ENCODE measurements at regions not wholly inside any gene's neighbourhood (a gene's known extent, or its start where the extent isn't known, plus 50 kb on each side); places are given as distances from the start of the nearest gene placed in this dataset.
"Not testable (repeated sequence)": the region's sequence is repeated elsewhere in the genome, so short reads cannot be mapped to it uniquely, and the experiment has no call there.

- no peak for DNase-seq
Measured at GRCh38 chr6:134416418-134417154, 98.7 kb upstream of the SGK1 start.

- DNase-seq, result no peak
Measured at GRCh38 chr6:134415656-134416055, 97.7 kb upstream of the SGK1 start.

- no peak for DNase-seq
Measured at GRCh38 chr6:134415194-134415593, 97.3 kb upstream of the SGK1 start.

GRCh38 chr6:134414793-134415192 is 96.9 kb upstream of the SGK1 start:
- DNase-seq, result no peak

- no peak for DNase-seq
Measured at GRCh38 chr6:134413241-134413643, 95.3 kb upstream of the SGK1 start.

- DNase-seq, result no peak
Measured at GRCh38 chr6:134410541-134410940, 92.6 kb upstream of the SGK1 start.

GRCh38 chr6:134407791-134408190 is 89.9 kb upstream of the SGK1 start:
- no peak for DNase-seq

- DNase-seq, result no peak
Measured at GRCh38 chr6:134406311-134406710, 88.4 kb upstream of the SGK1 start.

- DNase-seq, result no peak
Measured at GRCh38 chr6:134405386-134406087, 87.6 kb upstream of the SGK1 start.

- DNase-seq, result not testable (repeated sequence)
Measured at GRCh38 chr6:134403312-134403711, 85.4 kb upstream of the SGK1 start.

- DNase-seq, result no peak
Measured at GRCh38 chr6:134402372-134402984, 84.6 kb upstream of the SGK1 start.

GRCh38 chr6:134400941-134401340 is 83.0 kb upstream of the SGK1 start:
- DNase-seq, result no peak

- peak; percentile 29 to 38 for DNase-seq
Measured at GRCh38 chr6:134398453-134398852, 80.5 kb upstream of the SGK1 start.

GRCh38 chr6:134397676-134398075 is 79.8 kb upstream of the SGK1 start:
- no peak for DNase-seq

- DNase-seq, result no peak
Measured at GRCh38 chr6:134394905-134395304, 77.0 kb upstream of the SGK1 start.

GRCh38 chr6:134394208-134394607 is 76.3 kb upstream of the SGK1 start:
- DNase-seq, result no peak

GRCh38 chr6:134391205-134391604 is 73.3 kb upstream of the SGK1 start:
- no peak for DNase-seq

GRCh38 chr6:134389658-134390057 is 71.7 kb upstream of the SGK1 start:
- no peak for DNase-seq

- no peak for DNase-seq
Measured at GRCh38 chr6:134389129-134389528, 71.2 kb upstream of the SGK1 start.

- DNase-seq, result not testable (repeated sequence)
Measured at GRCh38 chr6:134386482-134386881, 68.6 kb upstream of the SGK1 start.

GRCh38 chr6:134381959-134382358 is 64.0 kb upstream of the SGK1 start:
- DNase-seq, result no peak

- no peak for DNase-seq
Measured at GRCh38 chr6:134379599-134379998, 61.7 kb upstream of the SGK1 start.

- DNase-seq, result peak; percentile 50 to 52
Measured at GRCh38 chr6:134379076-134379475, 61.2 kb upstream of the SGK1 start.

- DNase-seq, result no peak
Measured at GRCh38 chr6:134378426-134378825, 60.5 kb upstream of the SGK1 start.

Data from activated T-cell treated with anti-CD3 and anti-CD28 coated beads, Interleukin-2, amount 50 U/mL, for 48 hours (primary cell).